IMR-90 (cell line): ENCODE measurements at regions not wholly inside any gene's neighbourhood (a gene's known extent, or its start where the extent isn't known, plus 50 kb on each side); places are given as distances from the start of the nearest gene placed in this dataset.
A peak's percentile ranks its signal among the peaks of the same experiment; 100 is the strongest.

Experiments
- ATAC-seq: fragments of 200-7000 bp; cut with Tn5 transposase; 2 replicates; pipeline ENCODE4 v1.9.1; 2020; ENCODE audit warnings: low read depth, mild to moderate bottlenecking, moderate library complexity
- BruUV-seq: library from RNA; stranded (reverse); fragments of 400-500 nt; replicated peaks from 2 replicates; lab custom pipeline; 2021; lab: Mats Ljungman, UMichigan
- CTCF ChIA-PET: fragments of 300-600 bp; formaldehyde crosslinking; extraction: SDS; loops from one replicate; lab custom pipeline; 2021; ENCODE audit warnings: antibody characterized with exemption; lab: Yijun Ruan, JAX
- POLR2A ChIA-PET: fragments of 300-600 bp; sonication (Branson Sonifier 250); formaldehyde crosslinking; loops from one replicate; lab custom pipeline; 2022; ENCODE audit warnings: antibody characterized with exemption; ENCODE audit not compliant: unreplicated experiment; lab: Charles Lee
- DNase-seq: peaks from one replicate; pipeline ENCODE4 v3.0.0; 2013
- H2AFZ ChIP-seq: replicated peaks from 2 replicates; pipeline ENCODE3; 2013; ENCODE audit warnings: low read length, mild to moderate bottlenecking; ENCODE audit not compliant: poor library complexity
- H2AK5ac ChIP-seq: 2 replicates; pipeline ENCODE4 v1.6.1; 2013; ENCODE audit warnings: low read depth, low read length, inconsistent platforms
- H2AK9ac ChIP-seq: replicated peaks from 2 replicates; pipeline ENCODE3; 2013; ENCODE audit warnings: mild to moderate bottlenecking, low read depth, low read length, moderate library complexity; ENCODE audit not compliant: poor library complexity
- H2BK120ac ChIP-seq: 2 replicates; pipeline ENCODE4 v1.6.1; 2013; ENCODE audit warnings: low read depth, low read length, inconsistent platforms
- H2BK15ac ChIP-seq: 3 replicates; pipeline ENCODE4 v1.6.1; 2013; ENCODE audit warnings: low read depth, low read length, inconsistent platforms
- H2BK20ac ChIP-seq: 2 replicates; pipeline ENCODE4 v1.6.1; 2013; ENCODE audit warnings: low read depth, mild to moderate bottlenecking, inconsistent platforms, low read length, moderate library complexity
- H2BK5ac ChIP-seq: 2 replicates; pipeline ENCODE4 v1.6.1; 2013; ENCODE audit warnings: mild to moderate bottlenecking, low read depth, low read length, inconsistent platforms; ENCODE audit not compliant: poor library complexity, severe bottlenecking
- H3K14ac ChIP-seq: replicated peaks from 2 replicates; pipeline ENCODE4 v1.6.1; 2013; ENCODE audit warnings: low read depth, low read length, inconsistent platforms
- H3K18ac ChIP-seq: 2 replicates; pipeline ENCODE4 v1.6.1; 2013; ENCODE audit warnings: low read depth, low read length, control low read depth
- H3K23ac ChIP-seq: 2 replicates; pipeline ENCODE4 v1.6.1; 2013; ENCODE audit warnings: low read depth, low read length, inconsistent platforms
- H3K27ac ChIP-seq: 2 replicates; pipeline ENCODE4 v1.5.1; 2013; ENCODE audit warnings: mild to moderate bottlenecking, control low read depth, low read length; ENCODE audit not compliant: insufficient read depth
- H3K27me3 ChIP-seq: 2 replicates; pipeline ENCODE4 v1.6.1; 2013; ENCODE audit warnings: low read length; ENCODE audit not compliant: control insufficient read depth, insufficient read depth
- H3K36me3 ChIP-seq: 2 replicates; pipeline ENCODE4 v1.6.1; 2013; ENCODE audit warnings: low read length, mixed read lengths; ENCODE audit not compliant: control insufficient read depth, insufficient read depth
- H3K4ac ChIP-seq: 2 replicates; pipeline ENCODE4 v1.6.1; 2013; ENCODE audit warnings: low read depth, low read length, inconsistent platforms
- H3K4me1 ChIP-seq: 2 replicates; pipeline ENCODE4 v1.6.1; 2013; ENCODE audit warnings: low read length, mixed read lengths; ENCODE audit not compliant: control insufficient read depth, insufficient read depth
- H3K4me2 ChIP-seq: 2 replicates; pipeline ENCODE4 v1.6.1; 2013; ENCODE audit warnings: low read depth, mild to moderate bottlenecking, control low read depth, low read length, moderate library complexity
- H3K4me3 ChIP-seq: 2 replicates; pipeline ENCODE4 v1.5.1; 2013; ENCODE audit warnings: low read depth, mild to moderate bottlenecking, control low read depth, low read length, moderate library complexity; ENCODE audit not compliant: insufficient read depth
- H3K56ac ChIP-seq: 2 replicates; pipeline ENCODE4 v1.6.1; 2013; ENCODE audit warnings: low read length, inconsistent platforms; ENCODE audit not compliant: insufficient read depth; ENCODE audit errors: extremely low read depth
- H3K79me1 ChIP-seq, 2 experiments: 2 replicates each; pipeline ENCODE4 v1.6.1; 2013; ENCODE audit warnings: low read length in 2 of 2, inconsistent platforms in 1 of 2, low read depth in 1 of 2
- H3K9ac ChIP-seq: 2 replicates; pipeline ENCODE4 v1.6.1; 2013; ENCODE audit warnings: low read depth, low read length, control low read depth
- H3K9me1 ChIP-seq: 2 replicates; pipeline ENCODE4 v1.6.1; 2013; ENCODE audit warnings: low read length, inconsistent platforms; ENCODE audit not compliant: insufficient read depth
- H3K9me3 ChIP-seq: 2 replicates; pipeline ENCODE4 v1.6.1; 2013; ENCODE audit warnings: low read length; ENCODE audit not compliant: control insufficient read depth, insufficient read depth
- H4K20me1 ChIP-seq: 2 replicates; pipeline ENCODE4 v1.6.1; 2013; ENCODE audit warnings: low read length, inconsistent platforms; ENCODE audit not compliant: insufficient read depth
- H4K5ac ChIP-seq: 2 replicates; pipeline ENCODE4 v1.6.1; 2013; ENCODE audit warnings: mild to moderate bottlenecking, low read depth, low read length, control low read depth
- H4K8ac ChIP-seq, 2 experiments: 2 replicates each; pipeline ENCODE4 v1.6.1; 2013; ENCODE audit warnings: low read depth in 2 of 2, low read length in 2 of 2, control low read depth in 1 of 2, inconsistent platforms in 1 of 2
- H4K91ac ChIP-seq: 2 replicates; pipeline ENCODE4 v1.6.1; 2013; ENCODE audit warnings: low read depth, low read length, inconsistent platforms; ENCODE audit not compliant: insufficient read depth
- CEBPB ChIP-seq: IDR thresholded peaks from 2 replicates; pipeline ENCODE4 v1.6.1; 2012; ENCODE audit warnings: low read depth, low read length, improper control_type of control experiment
- ELK1 ChIP-seq: fragments of 150-350 bp; IDR thresholded peaks from 2 replicates; pipeline ENCODE4 v1.6.1; 2016; ENCODE audit warnings: low read depth, mild to moderate bottlenecking, low read length, moderate library complexity, borderline replicate concordance
- FOS ChIP-seq: fragments of 150-350 bp; IDR thresholded peaks from 2 replicates; pipeline ENCODE4 v1.6.1; 2016; ENCODE audit warnings: low read depth, low read length
- RAD21 ChIP-seq: IDR thresholded peaks from 2 replicates; pipeline ENCODE4 v1.6.1; 2012; ENCODE audit warnings: low read length, improper control_type of control experiment
- RFX5 ChIP-seq: IDR thresholded peaks from 2 replicates; pipeline ENCODE4 v1.8.0; 2012; ENCODE audit warnings: low read depth, mild to moderate bottlenecking, low read length, moderate library complexity
- WGBS, 2 experiments: methylation state at CpG; one replicate each; pipeline versions ENCODE4 v1.1.5 to v1.1.7; 2013; ENCODE audit warnings: missing lambda C conversion rate in 2 of 2; ENCODE audit not compliant: insufficient read length in 1 of 2; ENCODE audit errors: extremely low coverage in 2 of 2; 5-methylcytosine and 5-hydroxymethylcytosine counted together
- dilution Hi-C: fragments of 300-500 bp; cut with HindIII; formaldehyde crosslinking; loops from one replicate; pipeline ENCODE4 v1.14.3; 2018; ENCODE audit warnings: low sequenced_read_pairs; ENCODE audit not compliant: unreplicated experiment
- in situ Hi-C: fragments of 300-500 bp; cut with MboI; formaldehyde crosslinking; loops from 3 replicates; pipeline ENCODE4 v1.14.3; 2019; ENCODE audit warnings: low sequenced_read_pairs, inconsistent platforms, mixed read lengths
- intact Hi-C: fragments of 100-400 bp; cut with micrococcal nuclease; formaldehyde crosslinking; loops from 2 replicates; pipeline ENCODE4 v1.10.0; 2022

GRCh38 chr1:30812076-30812475 lies 54.5 kb upstream of the LAPTM5 start:
- H2BK15ac ChIP-seq = peak overlapping the region; percentile 24; the same call in 1 of the 3 replicates
- no peak overlapping the region for H2AFZ ChIP-seq
- peak overlapping the region; percentile 61; the same call in 1 of the 2 replicates for H2BK20ac ChIP-seq
- in situ Hi-C loops = no loop called here
- H2BK5ac ChIP-seq = no peak overlapping the region
- H2BK120ac ChIP-seq = peak overlapping the region; percentile 82
- H3K4ac ChIP-seq = peak overlapping the region; percentile 21; the same call in 1 of the 2 replicates
- H3K79me1 ChIP-seq = peaks cover 0 to 15% of the 10 kb centered on the region in 2 experiments; a peak in 2 of 4 replicates
- DNase-seq (no peak), ATAC-seq (no peak)
- intact Hi-C loops = no loop called here
- H3K9me3 ChIP-seq = no peaks in the 10 kb centered on the region
- TF ChIP-seq ELK1 (no peak), RAD21 (no peak), CEBPB (peak; percentile 39; the same call in 1 of the 2 replicates), FOS (no peak), RFX5 (no peak)
- no peaks in the 10 kb centered on the region; the same call in 1 of the 2 replicates for H4K20me1 ChIP-seq
- H3K23ac ChIP-seq = 0 out of 2 replicates have a peak overlapping the region, but pooled peaks have one; percentile 0
- no peaks in the 10 kb centered on the region for H3K27me3 ChIP-seq
- WGBS, 2 experiments = 100% methylated on average over 1 of the region's 3 CpGs; no CpG with 5 or more reads in 1 of the 2 experiments
- dilution Hi-C loops = loop anchor here (25.0 kb wide), 1 partner anchor 100 kb away; the partner anchor contains the start of gene SDC3
- ChIA-PET CTCF (no interaction called here), POLR2A (no interaction called here)
- no peak overlapping the region for H3K56ac ChIP-seq
- H3K27ac ChIP-seq = no peak overlapping the region
- H4K8ac ChIP-seq = peak overlapping the region in 1 of 2 experiments; percentile 38; a peak in 1 of 4 replicates
- peaks cover 34% of the 10 kb centered on the region for H3K4me1 ChIP-seq
- no peak overlapping the region for H3K4me2 ChIP-seq
- peak overlapping the region; percentile 9; the same call in 1 of the 2 replicates for H2AK5ac ChIP-seq
- H3K18ac ChIP-seq = no peak overlapping the region
- H2AK9ac ChIP-seq = no peak overlapping the region
- BruUV-seq = no TSS peak
- no peak overlapping the region; the same call in 1 of the 2 replicates for H3K14ac ChIP-seq
- no peak overlapping the region for H3K9ac ChIP-seq
- H3K9me1 ChIP-seq = peaks cover 35% of the 10 kb centered on the region
- no peaks in the 10 kb centered on the region for H3K36me3 ChIP-seq
- H4K91ac ChIP-seq = no peak overlapping the region
- no peak overlapping the region for H4K5ac ChIP-seq
- no peak overlapping the region for H3K4me3 ChIP-seq
